GM19351 (cell line): ENCODE measurements at regions not wholly inside any gene's neighbourhood (a gene's known extent, or its start where the extent isn't known, plus 50 kb on each side); places are given as distances from the start of the nearest gene placed in this dataset.

Experiments used
- ATAC-seq: cut with Tn5 transposase; IDR thresholded peaks from one replicate; pipeline ENCODE4 v1.9.1; 2021; ENCODE audit warnings: mild to moderate bottlenecking, moderate library complexity; ENCODE audit not compliant: unreplicated experiment

DNA sequence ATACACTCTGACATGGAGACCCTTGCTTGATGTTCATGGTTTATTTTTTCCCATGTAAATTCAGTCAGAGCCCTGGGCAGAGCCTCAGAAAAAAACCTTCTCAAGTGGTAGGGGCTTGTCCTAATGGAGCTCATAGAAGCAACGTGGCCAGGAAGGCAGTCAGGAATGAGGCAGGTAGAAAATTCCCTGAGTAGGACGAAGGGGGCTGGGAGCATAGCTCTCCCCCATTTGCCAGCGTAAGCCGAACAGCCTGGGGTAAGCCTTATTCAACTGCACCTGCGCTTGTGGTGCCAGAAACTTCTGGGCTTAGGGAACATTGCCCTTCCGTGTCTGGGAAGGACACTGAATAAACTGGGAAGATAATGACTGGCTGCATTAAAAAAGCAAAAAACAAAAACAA is 238.5 kb upstream of the ROPN1 start:
- ATAC-seq: no peak

DNA sequence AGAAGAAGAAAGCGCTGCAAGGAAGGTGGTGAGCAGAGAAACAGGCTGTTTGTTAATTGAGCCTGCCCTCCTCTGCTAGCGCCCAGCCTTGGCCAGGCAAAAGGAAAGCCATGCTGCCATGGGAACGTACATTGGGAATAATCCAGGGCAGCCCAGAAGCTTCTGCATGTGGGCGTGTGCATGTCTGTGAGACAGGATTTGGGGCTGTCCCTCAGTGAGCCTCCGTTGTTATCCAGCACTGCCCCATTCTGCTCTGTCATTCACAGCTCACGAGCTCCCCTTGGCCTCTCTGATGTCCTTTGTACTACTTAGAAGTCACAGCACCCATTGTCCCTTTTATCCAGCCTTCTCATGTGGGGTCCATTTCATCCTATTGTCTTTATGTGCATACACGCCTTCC is 239.1 kb upstream of the ROPN1 start:
- no peak for ATAC-seq

DNA sequence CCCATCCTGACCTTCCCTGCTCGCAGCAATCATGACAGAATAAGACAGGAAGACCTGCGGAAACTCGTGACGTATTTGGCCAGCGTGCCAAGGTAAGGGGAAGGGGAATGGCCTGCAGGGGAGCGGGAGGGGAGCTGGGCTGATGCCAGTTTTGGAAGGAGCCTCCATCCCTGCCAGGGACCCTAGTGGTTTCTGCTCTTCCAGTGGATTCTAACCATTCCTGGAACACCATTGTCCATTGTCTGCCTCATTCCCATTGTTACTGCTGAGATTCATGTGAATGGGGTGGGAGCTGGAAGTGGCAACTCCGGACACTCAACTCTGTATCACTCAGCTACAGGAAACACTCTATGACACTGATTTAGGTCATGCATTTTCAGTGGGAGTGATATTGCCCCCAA is 242.9 kb upstream of the ROPN1 start:
- ATAC-seq: no peak

DNA sequence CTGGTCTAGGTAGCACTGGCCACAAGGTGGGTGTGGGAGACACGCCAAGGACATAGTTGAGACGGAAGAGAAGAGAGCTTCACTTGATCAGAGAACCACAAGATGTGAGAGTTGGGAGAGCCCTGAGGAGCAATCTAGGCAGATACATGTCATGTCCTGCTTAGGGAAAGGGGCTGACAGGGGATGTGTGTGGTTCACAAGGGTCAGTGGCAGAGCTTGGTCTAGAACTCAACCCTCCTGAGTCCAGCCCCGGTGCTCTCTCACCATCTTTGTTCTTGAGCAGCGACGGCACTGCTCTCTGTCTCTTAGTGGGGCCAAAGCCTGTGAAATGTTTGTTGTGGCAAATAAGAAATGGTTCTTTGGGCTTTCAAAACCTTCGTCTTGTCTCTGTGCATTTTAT is 243.5 kb upstream of the ROPN1 start:
- no peak for ATAC-seq

DNA sequence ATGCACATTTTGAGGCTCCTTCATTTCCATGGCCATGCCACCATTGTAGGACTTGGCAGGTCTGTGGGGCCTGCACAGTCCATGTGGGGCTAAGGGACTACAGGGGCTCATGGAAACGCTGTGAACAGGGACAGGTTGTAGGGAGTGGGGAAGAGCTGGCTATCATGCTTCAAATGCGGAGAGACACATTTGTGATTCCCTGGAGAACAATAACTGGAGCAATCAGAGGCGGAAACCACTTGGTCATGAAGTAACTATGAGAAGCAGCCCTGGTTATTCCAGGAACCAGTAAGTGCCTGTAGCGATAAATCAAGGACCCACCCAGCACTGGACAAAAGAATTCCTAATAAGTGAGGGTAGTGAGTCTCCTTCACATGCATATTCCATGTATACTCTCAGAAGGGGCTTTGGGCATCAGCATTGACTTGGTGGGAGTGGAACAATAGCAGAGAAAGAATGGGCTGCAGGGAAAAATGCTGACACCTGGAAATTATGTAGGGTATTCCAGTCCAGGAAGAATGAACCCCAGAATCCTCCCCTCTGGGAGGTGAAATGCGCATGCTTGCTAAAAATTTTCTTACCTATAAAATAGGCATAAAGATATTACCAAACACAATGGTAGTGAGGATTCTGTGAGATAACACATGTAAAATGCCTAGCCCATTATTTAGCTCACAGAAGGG is 251.4 kb upstream of the ROPN1 start:
- ATAC-seq: no peak

DNA sequence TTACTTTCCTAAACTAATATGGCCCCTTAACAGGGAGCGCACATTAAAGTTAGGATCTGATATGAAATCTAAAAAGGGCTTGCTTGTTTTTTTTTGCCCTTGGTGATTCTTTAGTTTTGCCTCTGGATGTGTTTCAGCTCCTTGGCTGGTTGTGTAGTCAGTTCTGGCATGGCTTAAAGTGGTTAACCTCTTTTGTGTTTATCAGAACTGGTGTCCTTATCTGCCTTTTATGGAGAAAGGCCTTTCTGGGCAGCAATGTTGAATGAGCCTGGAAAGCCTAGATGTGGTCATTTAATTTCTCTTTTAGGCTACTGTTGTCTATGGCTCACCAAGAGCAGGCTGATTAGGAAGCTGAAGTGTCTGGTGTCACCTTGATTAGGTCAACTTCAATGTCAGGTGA is 254.5 kb upstream of the ROPN1 start:
- ATAC-seq: no peak

DNA sequence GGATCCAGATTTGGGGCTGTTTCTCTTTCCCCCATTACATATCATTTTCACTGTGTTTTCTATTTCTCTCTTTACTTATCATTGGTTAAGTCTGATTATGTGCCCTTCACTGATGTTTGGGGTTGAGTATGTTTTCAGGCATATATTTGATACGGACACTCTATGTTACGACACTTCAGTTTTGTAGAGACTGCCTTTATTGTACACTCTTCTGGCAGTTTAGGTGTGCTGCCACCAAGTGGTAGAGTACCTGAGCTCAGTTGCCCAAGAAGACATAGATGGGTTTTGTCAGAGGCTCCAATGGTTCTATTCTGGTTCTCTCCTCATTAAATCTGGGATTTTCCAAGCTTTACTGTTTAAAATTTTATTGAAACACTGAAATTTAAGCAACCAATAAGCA is 255.0 kb upstream of the ROPN1 start:
- ATAC-seq: no peak

DNA sequence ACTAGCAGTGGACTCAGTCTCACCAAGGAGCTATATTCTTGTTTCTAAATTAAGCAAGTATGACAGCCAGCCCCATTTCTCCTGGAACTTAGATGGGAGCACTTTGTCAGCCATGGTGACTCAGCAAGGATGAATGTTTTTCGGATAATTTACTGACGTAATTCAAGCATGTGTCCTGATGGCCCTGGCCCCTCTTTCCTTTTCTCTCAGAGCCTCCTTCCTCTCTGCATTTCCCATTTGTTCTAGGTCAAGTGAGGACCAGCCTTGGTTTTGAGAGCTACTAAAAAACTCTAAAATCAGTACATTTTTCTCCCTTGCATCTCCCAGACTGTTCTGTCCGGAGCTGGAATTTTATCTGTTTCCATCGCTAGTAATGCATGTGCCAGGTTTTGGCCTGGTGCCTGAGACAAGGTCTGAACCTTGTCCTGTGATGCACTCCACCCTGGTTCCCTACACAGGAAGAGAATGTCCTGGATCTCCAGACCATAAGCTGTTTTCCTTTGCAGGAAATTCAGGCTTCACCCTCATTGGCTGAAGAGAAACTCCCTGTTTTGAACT is 256.6 kb upstream of the ROPN1 start:
- no peak for ATAC-seq

DNA sequence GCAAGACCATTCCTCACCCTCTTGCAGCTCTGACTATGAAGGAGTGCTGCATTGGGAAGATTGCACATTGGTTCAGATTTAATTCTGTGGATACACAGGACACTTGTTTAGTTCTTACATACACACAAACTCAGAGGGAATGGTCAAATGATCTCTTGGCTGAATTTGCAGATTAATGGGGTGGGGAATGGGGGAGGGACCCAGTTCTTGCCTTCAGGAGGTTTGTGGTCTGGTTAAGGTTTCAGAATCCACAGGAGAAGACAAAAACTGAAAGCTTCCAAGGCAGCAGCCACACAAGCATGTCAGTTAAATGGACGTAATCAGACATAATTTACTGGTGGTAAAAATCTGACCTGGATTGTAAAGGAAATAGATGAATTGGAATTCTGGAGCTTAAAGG is 257.1 kb upstream of the ROPN1 start:
- ATAC-seq: no peak

DNA sequence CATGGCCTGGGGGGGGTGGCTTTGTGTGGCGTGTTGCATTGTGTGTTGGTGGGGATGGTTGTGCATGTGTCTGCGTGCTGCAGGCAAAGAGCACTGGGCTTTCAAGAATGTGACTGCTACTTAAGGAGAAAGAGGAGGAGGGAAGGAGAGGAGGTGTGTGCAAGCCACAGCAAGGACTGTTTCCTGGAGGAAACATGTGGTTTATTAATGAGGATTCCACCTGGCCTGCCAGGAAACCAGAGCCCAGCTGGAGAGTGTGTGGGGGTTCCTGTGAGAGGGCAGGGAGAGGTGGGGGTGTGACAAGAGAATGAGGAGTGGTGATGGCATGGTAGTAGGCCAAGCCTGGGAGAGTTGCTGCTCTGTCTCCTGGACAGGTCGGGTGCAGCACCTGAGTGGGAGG is 258.1 kb upstream of the ROPN1 start:
- no peak for ATAC-seq

DNA sequence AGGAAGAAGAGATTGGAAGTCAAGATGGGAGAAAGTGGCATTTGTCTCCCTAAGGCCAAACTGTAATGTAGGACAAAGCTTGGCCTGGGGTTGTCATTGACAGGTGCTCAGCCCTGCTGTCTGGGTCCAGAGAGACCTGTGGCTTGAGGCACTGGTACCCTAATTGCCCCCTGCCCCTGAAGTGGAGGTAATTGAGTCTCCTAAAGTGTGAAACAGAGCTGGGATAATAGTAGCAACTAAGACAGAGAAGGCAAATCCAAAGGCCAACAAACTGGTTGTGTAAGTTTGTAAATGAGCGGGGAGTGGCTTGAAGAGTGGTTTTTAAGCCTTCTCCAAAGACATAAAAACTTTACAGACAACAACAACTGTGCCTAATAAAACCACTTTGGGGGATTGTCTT is 264.2 kb upstream of the ROPN1 start:
- no peak for ATAC-seq

DNA sequence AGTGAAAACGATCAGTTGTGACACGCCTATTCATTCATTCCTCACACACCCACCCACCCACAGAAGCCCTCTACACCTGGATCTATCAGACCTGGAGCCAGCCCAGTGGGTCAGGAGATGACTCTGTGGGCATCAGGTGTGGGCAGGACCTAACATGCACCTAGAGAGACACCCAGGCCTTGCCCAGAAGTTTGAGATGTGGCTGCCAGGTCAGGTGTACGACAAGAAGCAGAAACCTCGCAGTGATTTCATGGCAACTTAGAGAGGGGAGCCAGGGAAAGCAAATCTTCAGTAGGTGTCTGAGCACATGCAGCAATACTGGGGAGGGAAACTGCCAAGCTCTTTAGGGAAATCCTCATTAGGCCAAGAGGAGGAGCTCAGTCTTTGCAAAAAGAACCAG is 264.7 kb upstream of the ROPN1 start:
- no peak for ATAC-seq

DNA sequence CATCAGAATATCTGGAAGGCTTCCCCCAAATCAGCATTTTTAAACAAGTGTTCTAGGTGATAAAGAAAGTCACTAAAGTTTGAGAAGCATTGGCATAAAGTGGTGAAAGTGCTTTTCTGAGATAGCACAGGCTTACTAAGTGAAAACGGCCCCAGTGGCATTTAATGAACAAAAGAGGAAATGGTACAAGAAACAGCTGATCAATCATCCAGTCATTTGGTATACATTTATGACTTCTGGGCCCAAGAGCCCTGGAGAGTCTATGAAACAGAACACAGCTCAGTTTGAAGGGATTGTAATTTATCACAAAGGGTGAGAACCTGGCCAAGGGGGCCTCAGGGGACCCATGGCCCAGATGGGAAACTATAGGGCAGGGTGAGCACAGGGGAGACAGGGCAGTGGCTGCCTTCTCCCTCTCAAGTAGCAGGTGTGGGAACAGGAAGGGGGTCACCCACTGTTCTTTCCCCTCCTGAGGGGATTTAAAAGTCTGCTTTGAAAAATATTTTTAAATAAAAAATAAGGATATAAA is 265.5 kb upstream of the ROPN1 start:
- ATAC-seq: no peak

DNA sequence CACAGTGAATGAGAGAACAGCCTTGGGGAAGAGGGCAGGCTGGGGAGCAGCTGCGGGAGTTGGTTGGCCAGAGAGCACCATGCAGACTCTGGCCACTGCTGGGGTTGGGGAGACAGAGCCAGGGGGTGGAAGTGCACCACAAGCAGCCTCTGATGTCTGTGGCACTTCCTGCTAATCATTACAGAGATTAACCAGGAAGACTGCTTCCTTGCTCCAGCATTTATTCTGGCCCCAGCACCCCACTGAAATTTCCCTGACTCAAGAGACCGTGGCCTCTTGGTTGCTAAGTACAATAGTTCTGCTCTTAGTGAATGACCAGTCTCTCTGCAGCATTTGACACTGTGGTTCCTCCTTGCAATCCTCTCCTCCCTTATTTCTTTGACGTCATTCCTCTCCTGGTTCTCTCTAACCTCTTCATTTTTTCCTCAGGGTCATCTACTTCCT is 266.2 kb upstream of the ROPN1 start:
- ATAC-seq: no peak

DNA sequence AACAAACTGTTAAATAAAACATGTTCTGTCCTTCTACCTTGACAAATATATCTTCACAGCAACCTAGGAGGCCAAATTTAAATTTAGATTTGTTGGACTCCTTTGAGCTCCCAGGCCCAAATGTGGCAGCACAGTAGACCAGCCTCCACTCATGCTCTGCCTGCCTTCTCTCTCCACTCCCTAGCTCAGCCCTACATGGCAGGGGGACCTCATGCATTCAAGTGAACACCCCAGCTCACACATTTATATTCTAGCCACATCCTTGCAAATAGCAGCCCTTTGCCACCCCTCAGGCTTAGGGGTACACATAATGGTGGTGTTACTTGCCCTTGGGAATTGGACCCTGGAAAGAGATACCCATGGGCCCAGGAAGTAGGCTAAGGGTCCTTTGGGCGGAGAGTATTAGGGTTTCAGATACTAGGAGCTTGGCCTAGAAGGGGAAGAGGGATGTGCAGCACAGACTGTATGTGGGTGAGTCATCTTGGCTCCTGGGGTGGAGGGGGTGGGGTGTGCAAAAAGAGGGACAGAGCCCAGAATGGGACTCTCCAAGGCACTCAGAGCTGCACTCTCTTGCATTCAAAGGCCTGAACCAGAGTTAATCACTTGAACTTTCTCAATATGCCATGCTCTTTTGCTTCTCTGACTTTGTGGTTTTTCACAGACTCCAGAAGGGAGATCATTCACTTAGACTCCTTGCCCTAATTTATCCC is 268.4 kb upstream of the ROPN1 start:
- no peak for ATAC-seq

DNA sequence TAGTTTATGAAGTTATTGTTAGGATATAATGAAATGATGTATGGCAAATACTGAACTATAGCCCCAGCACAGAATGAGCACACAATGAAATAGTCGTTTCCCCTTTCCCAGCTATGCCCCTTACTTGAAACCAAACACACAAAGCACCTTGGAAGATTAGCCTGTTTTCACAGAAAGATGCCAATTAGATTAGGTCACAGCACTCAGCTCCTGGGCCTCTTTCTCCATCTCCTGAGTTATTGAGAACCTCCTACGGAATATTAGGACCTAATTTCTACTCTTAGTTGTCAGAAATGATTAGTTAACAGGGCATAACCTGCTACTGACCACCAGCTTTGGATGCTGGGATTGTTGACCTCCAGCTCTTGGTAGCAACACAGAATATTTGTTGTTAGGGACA is 269.4 kb upstream of the ROPN1 start:
- no peak for ATAC-seq

DNA sequence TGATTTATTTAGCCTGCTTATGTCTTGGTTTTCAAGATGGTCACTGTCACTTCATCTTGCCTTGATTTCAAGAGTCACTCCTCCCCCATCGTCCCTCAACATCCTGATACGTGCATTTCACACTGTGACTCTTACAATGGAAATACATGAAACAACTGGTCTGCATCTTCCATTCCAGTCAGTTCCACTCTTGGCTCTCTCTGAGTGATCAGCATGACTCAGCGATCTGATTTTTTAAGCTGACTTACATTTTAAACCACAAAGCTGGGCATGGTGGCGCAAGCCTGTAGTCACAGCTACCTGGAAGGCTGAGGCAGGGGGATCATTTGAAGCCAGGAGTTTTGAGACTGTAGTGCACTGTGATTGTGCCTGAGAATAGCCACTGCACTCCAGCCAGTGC is 271.2 kb upstream of the ROPN1 start:
- ATAC-seq: no peak

DNA sequence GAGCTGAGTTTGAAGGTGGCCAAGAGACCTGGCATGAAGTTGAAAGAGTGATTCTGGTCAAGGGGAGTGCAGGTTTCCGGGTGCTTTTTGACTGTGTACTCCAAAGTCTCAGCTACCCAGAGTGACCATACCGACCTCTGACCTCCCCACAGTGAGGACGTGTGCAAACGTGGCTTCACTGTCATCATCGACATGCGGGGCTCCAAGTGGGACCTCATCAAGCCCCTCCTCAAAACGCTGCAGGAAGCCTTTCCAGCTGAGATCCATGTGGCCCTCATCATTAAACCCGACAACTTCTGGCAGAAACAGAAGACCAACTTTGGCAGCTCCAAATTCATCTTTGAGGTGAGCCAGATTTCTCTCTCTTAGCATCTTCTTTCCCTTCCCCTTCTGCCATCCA is 272.4 kb upstream of the ROPN1 start:
- ATAC-seq: no peak

DNA sequence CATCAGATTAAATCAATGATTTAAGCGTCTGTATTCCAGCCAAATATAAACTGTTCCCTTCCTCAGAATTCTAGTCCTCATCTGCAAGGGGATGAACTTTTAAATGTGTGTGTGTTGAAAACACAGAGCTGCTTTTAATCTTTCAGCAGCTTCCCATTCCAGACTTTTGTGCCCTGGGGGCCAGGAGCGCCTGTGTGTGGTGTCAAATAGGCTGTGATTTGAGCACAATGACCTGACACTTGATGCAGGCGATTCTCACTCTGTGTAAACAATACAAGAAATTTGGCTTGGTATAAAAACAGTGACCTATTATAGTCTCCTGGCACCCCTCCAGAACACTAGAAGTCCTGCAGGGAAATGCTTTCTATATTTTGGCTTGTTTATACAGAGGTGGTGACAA is 274.6 kb upstream of the ROPN1 start:
- ATAC-seq: no peak

DNA sequence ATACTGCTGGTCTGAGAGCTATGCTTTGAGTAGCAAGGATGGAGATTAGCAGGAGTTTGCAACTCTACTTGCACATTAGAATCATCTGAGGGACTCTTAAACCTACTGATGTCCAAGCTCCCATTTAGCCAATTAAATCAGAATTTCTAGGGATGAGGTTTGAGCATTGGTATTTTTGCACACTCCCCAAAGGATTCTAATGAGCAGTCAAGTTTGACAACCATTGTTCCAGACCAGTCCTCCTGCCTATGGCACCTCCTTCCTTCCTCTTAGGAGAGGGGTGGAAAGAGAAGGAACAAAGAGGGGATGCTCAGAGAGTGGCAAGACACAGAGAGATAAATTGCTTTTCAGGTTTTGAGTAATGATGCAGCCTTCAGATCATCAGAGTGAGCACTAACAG is 275.5 kb upstream of the ROPN1 start:
- ATAC-seq: no peak

DNA sequence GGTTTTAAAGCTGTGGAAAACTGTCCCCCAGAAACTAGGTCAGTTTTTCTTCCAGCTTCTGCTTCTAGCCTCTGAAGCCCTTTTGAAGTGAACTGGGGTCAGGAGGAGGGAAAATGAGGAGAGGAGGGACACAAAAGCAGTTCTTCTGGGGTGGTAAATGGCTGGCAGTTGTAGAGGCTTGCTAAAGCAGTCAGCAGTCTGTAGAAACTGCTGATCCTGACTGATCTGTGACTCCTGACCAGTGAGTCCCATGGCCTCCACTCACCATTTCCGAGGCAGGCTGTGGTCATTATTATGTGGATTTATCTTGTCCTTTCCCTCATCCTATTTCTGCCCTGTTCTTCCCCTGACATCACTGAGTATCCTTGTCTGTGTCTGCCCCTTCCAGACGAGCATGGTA is 276.4 kb upstream of the ROPN1 start:
- no peak for ATAC-seq

DNA sequence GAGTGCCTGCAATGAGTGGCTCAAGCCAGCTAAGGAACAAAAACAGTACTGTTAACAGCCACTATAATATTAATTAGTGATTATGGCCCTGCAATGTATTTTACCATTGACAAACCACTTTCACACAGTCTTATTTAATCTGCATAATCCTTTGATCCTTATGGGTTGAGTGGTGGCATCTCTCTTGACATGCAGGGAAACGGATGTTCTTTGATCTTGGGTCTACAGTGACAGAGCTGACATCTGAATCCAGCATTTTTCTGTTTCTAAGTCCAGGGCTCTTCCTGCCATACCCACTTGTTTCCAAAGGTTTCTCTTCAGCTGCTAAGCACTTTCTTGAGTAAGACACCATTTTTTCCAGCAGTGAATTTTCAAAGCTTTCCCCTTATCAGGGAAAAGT is 277.7 kb upstream of the ROPN1 start:
- no peak for ATAC-seq
